GM12874 (cell line): ENCODE measurements at regions not wholly inside any gene's neighbourhood (a gene's known extent, or its start where the extent isn't known, plus 50 kb on each side); places are given as distances from the start of the nearest gene placed in this dataset.

Experiments
- TF ChIP-seq, protein P1 (sequence below): IDR thresholded peaks from 2 replicates; pipeline ENCODE4 v1.5.1; 2011; ENCODE audit warnings: low read depth, mild to moderate bottlenecking, control low read depth, low read length, moderate library complexity; ENCODE audit not compliant: insufficient read depth

DNA sequence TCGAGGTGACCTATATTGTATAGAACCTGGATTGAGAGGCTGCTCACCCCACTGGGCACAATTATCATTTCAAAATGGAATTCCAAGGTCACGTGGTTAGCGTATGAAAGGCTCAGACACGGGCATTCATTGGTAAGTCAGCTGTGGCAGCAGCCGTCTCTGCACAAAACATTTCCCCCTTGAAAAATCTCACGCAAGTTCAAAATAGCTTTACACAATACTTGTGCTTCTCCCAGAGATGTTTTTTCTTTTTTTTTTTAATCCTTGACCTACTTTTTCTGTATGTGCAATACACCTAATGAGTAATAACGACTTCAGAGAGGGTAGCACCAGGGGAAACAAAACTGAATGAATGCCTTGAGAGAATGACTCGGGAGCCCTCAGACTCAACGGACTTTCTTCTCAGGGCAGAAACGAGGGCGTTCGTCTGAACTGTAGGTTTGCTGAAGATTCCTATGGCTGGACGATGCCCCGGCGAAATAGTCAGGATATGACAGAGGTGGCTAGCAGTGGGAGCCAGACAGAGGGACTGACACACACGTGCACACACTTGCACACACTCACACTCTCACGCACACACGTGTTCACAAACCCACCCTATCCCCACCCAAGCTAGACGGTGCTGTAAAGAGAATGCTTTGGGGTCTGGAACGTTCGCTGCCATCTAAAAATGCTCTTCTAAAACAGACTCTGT lies 77.8 kb downstream of the PDCL3 start:
- TF ChIP-seq, protein P1, sequence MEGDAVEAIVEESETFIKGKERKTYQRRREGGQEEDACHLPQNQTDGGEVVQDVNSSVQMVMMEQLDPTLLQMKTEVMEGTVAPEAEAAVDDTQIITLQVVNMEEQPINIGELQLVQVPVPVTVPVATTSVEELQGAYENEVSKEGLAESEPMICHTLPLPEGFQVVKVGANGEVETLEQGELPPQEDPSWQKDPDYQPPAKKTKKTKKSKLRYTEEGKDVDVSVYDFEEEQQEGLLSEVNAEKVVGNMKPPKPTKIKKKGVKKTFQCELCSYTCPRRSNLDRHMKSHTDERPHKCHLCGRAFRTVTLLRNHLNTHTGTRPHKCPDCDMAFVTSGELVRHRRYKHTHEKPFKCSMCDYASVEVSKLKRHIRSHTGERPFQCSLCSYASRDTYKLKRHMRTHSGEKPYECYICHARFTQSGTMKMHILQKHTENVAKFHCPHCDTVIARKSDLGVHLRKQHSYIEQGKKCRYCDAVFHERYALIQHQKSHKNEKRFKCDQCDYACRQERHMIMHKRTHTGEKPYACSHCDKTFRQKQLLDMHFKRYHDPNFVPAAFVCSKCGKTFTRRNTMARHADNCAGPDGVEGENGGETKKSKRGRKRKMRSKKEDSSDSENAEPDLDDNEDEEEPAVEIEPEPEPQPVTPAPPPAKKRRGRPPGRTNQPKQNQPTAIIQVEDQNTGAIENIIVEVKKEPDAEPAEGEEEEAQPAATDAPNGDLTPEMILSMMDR, result no peak

DNA sequence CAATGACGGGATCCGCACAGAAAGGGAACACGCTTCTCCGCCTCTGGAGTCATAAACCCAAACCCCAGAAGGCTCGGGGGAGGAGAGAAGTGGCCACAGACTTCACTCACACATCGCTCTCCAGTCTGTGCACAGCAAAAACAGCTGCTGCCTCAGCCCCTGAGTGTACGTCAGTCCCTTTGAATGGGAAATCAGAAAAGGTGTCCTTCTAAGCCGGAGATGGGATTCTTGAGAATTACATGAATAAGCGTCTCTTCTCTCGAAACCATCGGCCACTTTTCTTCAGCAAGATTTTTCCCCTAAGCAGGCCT lies 78.3 kb downstream of the PDCL3 start:
- TF ChIP-seq, protein P1, result no peak

DNA sequence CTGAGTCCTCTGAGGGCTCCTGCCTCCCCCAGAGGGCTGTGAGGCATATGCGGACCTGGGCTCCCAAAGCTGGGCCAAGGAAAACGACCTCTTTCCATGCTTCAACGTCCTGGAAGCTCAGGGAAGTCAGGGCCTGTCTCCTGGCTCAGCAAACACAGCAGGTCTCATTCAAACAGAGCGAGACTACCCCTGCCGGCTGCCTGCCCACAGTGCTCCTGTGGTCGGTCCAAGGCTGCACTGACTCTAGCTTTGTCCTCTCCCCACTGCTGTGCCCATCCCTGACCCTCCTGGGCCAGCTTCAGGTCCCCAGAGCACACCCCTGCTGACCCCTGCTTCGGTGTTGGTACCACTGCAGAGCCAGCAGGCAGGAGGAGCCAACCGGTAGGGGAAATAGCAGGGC lies 79.6 kb downstream of the PDCL3 start:
- TF ChIP-seq, protein P1, result no peak

DNA sequence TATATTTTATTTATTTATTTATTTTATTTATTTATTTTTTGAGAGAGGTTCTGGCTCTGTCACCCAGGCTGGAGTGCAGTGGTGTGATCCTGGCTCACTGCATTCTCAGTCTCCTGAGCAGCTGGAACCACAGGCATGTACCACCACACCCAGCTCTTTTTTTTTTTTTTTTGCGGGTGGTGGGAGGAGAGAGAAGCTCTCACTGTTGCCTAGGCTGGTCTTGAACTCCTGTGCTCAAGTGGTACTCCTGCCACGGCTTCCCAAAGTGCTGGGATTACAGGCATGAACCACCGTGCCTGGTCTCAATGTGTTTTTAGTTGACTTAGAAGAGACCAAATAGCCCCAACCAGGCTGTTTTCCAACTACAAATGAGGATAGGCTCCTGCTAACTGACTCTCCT lies 80.7 kb downstream of the PDCL3 start:
- TF ChIP-seq, protein P1, result no peak

DNA sequence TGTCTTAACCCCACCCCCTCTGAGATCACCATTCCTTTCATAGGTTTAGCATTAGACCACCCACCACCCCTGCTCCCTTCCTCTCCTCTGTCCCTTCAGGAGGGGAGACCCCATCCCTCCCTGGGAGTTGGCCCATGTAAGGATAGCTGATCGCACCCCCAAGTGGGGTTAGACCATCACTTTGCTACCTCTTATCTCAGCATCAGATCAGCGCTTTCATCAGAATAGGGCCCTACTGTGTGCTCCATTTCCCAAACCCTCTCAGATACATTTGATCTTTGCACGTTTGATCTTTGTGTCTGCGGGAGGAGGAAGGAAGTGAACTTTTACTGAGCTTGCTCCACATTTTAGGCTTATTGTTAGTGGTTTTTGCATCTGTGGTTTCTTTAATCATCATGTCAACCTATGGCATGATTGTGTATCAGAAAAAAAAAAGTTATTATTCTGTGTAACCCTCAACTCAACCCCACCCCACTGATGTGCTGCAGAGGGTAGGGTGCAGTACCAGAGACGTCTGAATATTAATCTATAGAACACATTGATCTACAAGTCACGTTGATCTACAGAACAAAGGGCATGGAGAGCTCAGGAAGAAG lies 81.2 kb downstream of the PDCL3 start:
- TF ChIP-seq, protein P1, result no peak

DNA sequence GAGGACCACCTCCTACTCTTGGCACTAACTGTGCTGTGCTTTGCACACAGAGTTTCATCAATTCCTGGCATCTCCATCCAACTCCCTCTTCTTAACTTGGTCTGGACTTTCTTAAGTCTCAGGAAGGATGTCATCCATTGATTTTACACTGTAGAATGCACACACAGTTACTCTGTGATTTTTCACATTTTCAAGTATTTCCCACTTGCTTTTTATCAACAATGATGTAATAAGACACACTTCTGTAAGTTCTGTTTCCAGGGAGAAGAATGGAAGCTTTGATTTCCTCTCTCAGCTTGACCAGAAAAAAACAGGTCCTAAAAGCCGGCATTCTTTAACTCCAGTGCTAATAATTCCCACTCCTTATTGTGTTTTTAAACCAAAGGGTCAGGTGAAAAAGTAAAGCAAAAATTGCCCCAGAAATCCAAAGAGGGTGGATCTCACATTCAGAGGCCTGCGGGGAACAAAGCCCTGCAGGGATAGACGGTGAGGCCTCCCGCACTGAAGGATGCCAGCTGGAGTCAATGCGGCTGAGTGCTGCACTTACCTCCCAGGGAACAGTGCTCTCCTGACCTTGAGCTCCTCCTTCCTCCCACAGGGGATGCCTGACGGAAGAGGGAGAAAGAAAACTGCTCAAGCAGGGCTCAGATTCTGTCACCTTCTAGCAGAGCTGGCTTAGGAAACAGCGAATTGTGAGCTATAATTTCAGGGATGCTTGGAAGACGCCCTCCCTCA lies 83.1 kb downstream of the PDCL3 start:
- TF ChIP-seq, protein P1, result no peak

DNA sequence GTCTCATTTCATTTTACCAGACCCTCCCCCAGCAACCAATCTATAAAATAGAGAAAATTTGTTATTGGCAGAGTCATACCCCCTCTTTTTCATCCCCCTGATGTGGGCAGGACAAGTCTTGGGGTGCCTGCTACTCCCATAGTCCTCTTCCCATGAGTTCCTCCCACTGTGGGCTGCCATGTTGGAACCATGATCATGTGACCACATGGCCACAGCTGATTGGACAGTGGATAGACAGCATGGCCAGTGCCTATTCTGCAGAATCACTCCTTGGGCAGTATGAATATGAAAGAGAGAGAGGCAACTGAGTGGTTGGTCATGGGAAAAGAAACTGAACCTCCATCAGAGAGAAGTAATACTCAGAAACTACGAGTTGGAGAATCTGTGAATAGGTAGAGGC lies 84.9 kb downstream of the PDCL3 start:
- TF ChIP-seq, protein P1, result no peak
